Panc1 (cell line): ENCODE measurements at regions not wholly inside any gene's neighbourhood (a gene's known extent, or its start where the extent isn't known, plus 50 kb on each side); places are given as distances from the start of the nearest gene placed in this dataset.

Source experiments
- ATAC-seq: fragments of 200-7000 bp; cut with Tn5 transposase; 2 replicates; pipeline ENCODE4 v1.9.1; 2020; ENCODE audit warnings: mild to moderate bottlenecking, moderate library complexity
- BruUV-seq: library from RNA; stranded (reverse); fragments of 400-500 nt; replicated peaks from 2 replicates; lab custom pipeline; 2021; lab: Mats Ljungman, UMichigan
- CTCF ChIA-PET: fragments of 300-600 bp; sonication (Branson Sonifier 250); formaldehyde crosslinking; loops from one replicate; lab custom pipeline; 2022; ENCODE audit warnings: antibody characterized with exemption; lab: Charles Lee
- POLR2A ChIA-PET: fragments of 300-600 bp; sonication (Branson Sonifier 250); formaldehyde crosslinking; loops from one replicate; lab custom pipeline; 2022; ENCODE audit warnings: antibody characterized with exemption; lab: Charles Lee
- DNase-seq: peaks from one replicate; pipeline ENCODE4 v3.0.0-alpha.2; 2010; ENCODE audit warnings: low read depth, low spot score
- H3K27ac ChIP-seq: 2 replicates; pipeline ENCODE4 v1.5.1; 2011; ENCODE audit warnings: mild to moderate bottlenecking, low read length, inconsistent platforms
- H3K27me3 ChIP-seq: fragments of 200-500 bp; sonication (Bioruptor generic); 2 replicates; pipeline ENCODE4 v1.6.0; 2014; ENCODE audit warnings: low read length, inconsistent platforms; ENCODE audit not compliant: control insufficient read depth, insufficient read depth
- H3K36me3 ChIP-seq: fragments of 200-500 bp; sonication (Bioruptor generic); 2 replicates; pipeline ENCODE4 v1.5.1; 2014; ENCODE audit warnings: inconsistent platforms, mild to moderate bottlenecking, low read length, moderate library complexity; ENCODE audit not compliant: control insufficient read depth, insufficient read depth
- H3K4me1 ChIP-seq: 2 replicates; pipeline ENCODE4 v1.5.1; 2011; ENCODE audit warnings: inconsistent platforms, mild to moderate bottlenecking, low read length, moderate library complexity; ENCODE audit not compliant: control insufficient read depth, insufficient read depth
- H3K4me3 ChIP-seq, 2 experiments: 2 replicates each; pipeline ENCODE4 v1.5.1; 2011 to 2012; ENCODE audit warnings: low read depth in 2 of 2, low read length in 2 of 2, mild to moderate bottlenecking in 2 of 2, inconsistent platforms in 1 of 2, moderate library complexity in 1 of 2
- H3K9me3 ChIP-seq: fragments of 200-500 bp; sonication (Bioruptor generic); 2 replicates; pipeline ENCODE4 v1.5.1; 2014; ENCODE audit warnings: low read depth, mild to moderate bottlenecking, inconsistent platforms, low read length, moderate library complexity; ENCODE audit not compliant: control insufficient read depth, insufficient read depth
- CTCF ChIP-seq: fragments of 450-650 bp; IDR thresholded peaks from 2 replicates; pipeline ENCODE4 v1.5.1; 2017; ENCODE audit warnings: mild to moderate bottlenecking
- POLR2AphosphoS5 ChIP-seq: IDR thresholded peaks from 2 replicates; pipeline ENCODE4 v1.6.1; 2012; ENCODE audit warnings: mild to moderate bottlenecking, low read depth, low read length, moderate library complexity
- REST ChIP-seq, 2 experiments: IDR thresholded peaks; 2 replicates each; pipeline ENCODE4 v1.6.1; 2011 to 2012; ENCODE audit warnings: low read depth in 2 of 2, control low read depth in 1 of 2, low read length in 1 of 2, mild to moderate bottlenecking in 1 of 2, moderate library complexity in 1 of 2; ENCODE audit not compliant: insufficient read depth in 1 of 2
- SIN3A ChIP-seq: IDR thresholded peaks from 2 replicates; pipeline ENCODE4 v1.6.1; 2012; ENCODE audit warnings: low read depth, mild to moderate bottlenecking, low read length, moderate library complexity, borderline replicate concordance; ENCODE audit not compliant: insufficient read depth
- TCF7L2 ChIP-seq: IDR thresholded peaks from 2 replicates; pipeline ENCODE4 v1.6.1; 2011; ENCODE audit warnings: mild to moderate bottlenecking, low read depth, low read length, inconsistent platforms
- in situ Hi-C: cut with HindIII; loops from 2 replicates; pipeline ENCODE4 v1.10.0; 2016; ENCODE audit warnings: low sequenced_read_pairs, low pct_unique_long_range_greater_than_20kb
- intact Hi-C: fragments of 100-400 bp; cut with micrococcal nuclease; formaldehyde crosslinking; loops from one replicate; pipeline ENCODE4 v1.10.0; 2022; ENCODE audit not compliant: unreplicated experiment

DNA sequence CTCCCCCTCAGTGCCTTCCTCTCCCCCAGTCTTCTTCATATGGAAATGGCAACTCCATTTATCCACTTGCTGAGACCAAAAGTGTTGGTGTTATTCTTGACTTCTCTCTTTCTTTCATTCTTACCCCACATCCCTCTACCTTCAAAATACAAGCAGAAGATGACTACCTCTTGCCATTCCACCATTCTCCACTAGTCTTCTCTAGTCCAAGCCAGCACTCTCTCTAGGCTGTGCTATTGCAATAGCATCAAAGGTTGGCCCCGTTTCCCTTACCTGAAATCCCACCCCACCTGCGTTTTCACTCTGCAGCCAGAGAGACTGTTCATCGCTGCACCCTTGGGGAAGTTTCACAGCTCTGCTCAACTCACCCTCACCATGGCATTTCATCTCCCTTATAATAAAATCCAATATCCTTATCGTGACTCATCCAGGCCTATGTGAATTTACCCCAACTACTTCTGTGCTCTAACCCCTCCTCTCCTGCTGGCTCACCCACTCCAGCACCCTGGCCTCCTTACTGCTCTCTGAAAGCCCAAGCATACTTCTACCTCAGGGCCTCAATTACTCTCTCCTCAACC lies 109.1 kb downstream of the LSM5 start:
- CTCF ChIA-PET: no interaction called here
- POLR2A ChIA-PET: no interaction called here
- Histone ChIP-seq H3K36me3 (no peaks in the 10 kb centered on the region), H3K9me3 (no peaks in the 10 kb centered on the region), H3K4me1 (no peaks in the 10 kb centered on the region), H3K4me3 (no peak overlapping the region), H3K27ac (no peak overlapping the region), H3K27me3 (peaks cover 8% of the 10 kb centered on the region)
- DNase-seq (no peak), ATAC-seq (no peak)
- intact Hi-C loops (no loop called here), in situ Hi-C loops (no loop called here)
- BruUV-seq: no TSS peak
- no peak for TF ChIP-seq TCF7L2
- TF ChIP-seq POLR2AphosphoS5: no peak
- no peak for TF ChIP-seq REST (IDR thresholded peaks at IDR 0.05; ENCODE audit: insufficient read depth in 1 of 2, low read depth in 2 of 2, low read length in 1 of 2)
- TF ChIP-seq SIN3A: no peak
- TF ChIP-seq CTCF: 0 out of 2 replicates have a peak, but pooled peaks have one; percentile 9

- no TSS peak for BruUV-seq
- Histone ChIP-seq H3K36me3 (no peaks in the 10 kb centered on the region), H3K4me3 (no peak overlapping the region), H3K9me3 (no peaks in the 10 kb centered on the region), H3K27me3 (no peaks in the 10 kb centered on the region), H3K27ac (no peak overlapping the region), H3K4me1 (no peaks in the 10 kb centered on the region)
- CTCF ChIA-PET: no interaction called here
- DNase-seq (no peak), ATAC-seq (no peak)
- intact Hi-C loops (no loop called here), in situ Hi-C loops (no loop called here)
- TF ChIP-seq CTCF (no peak), REST (IDR thresholded peaks at IDR 0.05; ENCODE audit: insufficient read depth in 1 of 2, low read depth in 2 of 2, low read length in 1 of 2) (no peak), SIN3A (no peak), TCF7L2 (no peak), POLR2AphosphoS5 (no peak)
- POLR2A ChIA-PET: no interaction called here
These were observed 110.6 kb downstream of the LSM5 start for GRCh38 chr7:32379510-32380112.
